Common myeloid progenitor, CD34-positive (primary cell): ENCODE measurements at regions not wholly inside any gene's neighbourhood (a gene's known extent, or its start where the extent isn't known, plus 50 kb on each side); places are given as distances from the start of the nearest gene placed in this dataset.
A peak's percentile ranks its signal among the peaks of the same experiment; 100 is the strongest.

Experiments used
- CTCF ChIA-PET: fragments of 350-600 bp; sonication (Branson Sonifier 250); formaldehyde crosslinking; loops from one replicate; lab custom pipeline; 2021; ENCODE audit warnings: antibody characterized with exemption; lab: Charles Lee
- POLR2A ChIA-PET: fragments of 350-600 bp; sonication (Branson Sonifier 250); formaldehyde crosslinking; loops from one replicate; lab custom pipeline; 2021; ENCODE audit warnings: antibody characterized with exemption; lab: Charles Lee
- DNase-seq, 3 donors: peaks; one replicate each; pipeline versions ENCODE4 v3.0.0 to v3.0.0-alpha.2; 2013
- H3K27ac ChIP-seq, 2 experiments: 1 replicate in 1 of 2; 2 replicates in 1 of 2; pipeline ENCODE4 v1.7.0; 2013; ENCODE audit warnings: inconsistent platforms in 2 of 2, low read length in 2 of 2, mild to moderate bottlenecking in 2 of 2, low read depth in 1 of 2, moderate library complexity in 1 of 2; ENCODE audit not compliant: severe bottlenecking in 2 of 2, insufficient read depth in 1 of 2, poor library complexity in 1 of 2
- H3K27me3 ChIP-seq, 5 experiments: replicated peaks in 2 of 5; 1 replicate in 3 of 5; 2 replicates in 2 of 5; pipeline versions ENCODE4 v1.6.1 to v1.7.0; 2013; ENCODE audit warnings: low read length in 4 of 5, mild to moderate bottlenecking in 2 of 5, moderate library complexity in 2 of 5, inconsistent platforms in 1 of 5; ENCODE audit not compliant: insufficient read depth in 5 of 5, control insufficient read depth in 4 of 5
- H3K36me3 ChIP-seq, 4 experiments: 1 replicate in 2 of 4; 2 replicates in 2 of 4; pipeline versions ENCODE4 v1.6.1 to v1.7.0; 2013; ENCODE audit warnings: low read length in 3 of 4, control low read depth in 1 of 4, mild to moderate bottlenecking in 1 of 4; ENCODE audit not compliant: control insufficient read depth in 4 of 4, insufficient read depth in 4 of 4
- H3K4me1 ChIP-seq, 4 experiments: 1 replicate in 3 of 4; 2 replicates in 1 of 4; pipeline versions ENCODE4 v1.6.1 to v1.7.1; 2013; ENCODE audit warnings: low read length in 3 of 4, mild to moderate bottlenecking in 3 of 4, control low read depth in 1 of 4, inconsistent platforms in 1 of 4, moderate library complexity in 1 of 4; ENCODE audit not compliant: control insufficient read depth in 4 of 4, insufficient read depth in 4 of 4; ENCODE audit errors: control extremely low read depth in 1 of 4
- H3K4me3 ChIP-seq, 7 experiments: 1 replicate in 4 of 7; 2 replicates in 3 of 7; pipeline versions ENCODE4 v1.5.1 to v1.7.0; 2013; ENCODE audit warnings: mild to moderate bottlenecking in 7 of 7, low read length in 6 of 7, moderate library complexity in 6 of 7, inconsistent platforms in 2 of 7, low read depth in 2 of 7, control low read depth in 1 of 7; ENCODE audit not compliant: insufficient read depth in 4 of 7, control insufficient read depth in 1 of 7; ENCODE audit errors: extremely low read depth in 1 of 7
- H3K9me3 ChIP-seq, 5 experiments: 1 replicate in 4 of 5; 2 replicates in 1 of 5; pipeline versions ENCODE4 v1.6.1 to v1.7.1; 2013; ENCODE audit warnings: low read length in 4 of 5, mild to moderate bottlenecking in 2 of 5, inconsistent platforms in 1 of 5, low read depth in 1 of 5, moderate library complexity in 1 of 5; ENCODE audit not compliant: control insufficient read depth in 4 of 5, insufficient read depth in 2 of 5; ENCODE audit errors: control extremely low read depth in 1 of 5
- WGBS: methylation state at CpG from one replicate; pipeline ENCODE4 v1.1.5; 2013; ENCODE audit not compliant: insufficient coverage; 5-methylcytosine and 5-hydroxymethylcytosine counted together

GRCh38 chr13:50527188-50527587, 316.3 kb downstream of the DLEU7 start:
- no peak overlapping the region for H3K27ac ChIP-seq
- WGBS = 54% methylated on average over 8 of the region's 9 CpGs

GRCh38 chr13:50527612-50528509, 315.6 kb downstream of the DLEU7 start:
- Histone ChIP-seq H3K9me3 (no peaks in the 10 kb centered on the region), H3K36me3 (no peaks in the 10 kb centered on the region), H3K4me1 (peaks cover 14 to 30% (median 23%) of the 10 kb centered on the region in 4 experiments), H3K27ac (no peak overlapping the region), H3K4me3 (peak overlapping the region in 2 of 7 experiments; percentile 14 to 42), H3K27me3 (no peaks in the 10 kb centered on the region)
- 29% methylated on average over 6 of the region's 9 CpGs for WGBS
- peak in 2 of 3 donors; percentile 75 to 83 for DNase-seq
- ChIA-PET CTCF (interaction anchor here (1.1 to 1.6 kb wide), 3 partner anchors 12 to 551 kb away, joined by 3 read pairs; no protein-coding TSS in a partner anchor), POLR2A (interaction anchor here (0.6 kb wide), 1 partner anchor 289 kb away, joined by 3 read pairs; no protein-coding TSS in a partner anchor)

More at GRCh38 chr13:50527188-50527587, 316.3 kb downstream of the DLEU7 start:
- CTCF ChIA-PET = interaction anchor here (1.0 to 1.3 kb wide), 2 partner anchors 273 to 385 kb away, joined by 3 read pairs; no protein-coding TSS in a partner anchor
- Histone ChIP-seq H3K36me3 (no peaks in the 10 kb centered on the region), H3K27me3 (no peaks in the 10 kb centered on the region), H3K4me3 (no peak overlapping the region), H3K9me3 (no peaks in the 10 kb centered on the region), H3K4me1 (peaks cover 14 to 30% (median 23%) of the 10 kb centered on the region in 4 experiments)
- POLR2A ChIA-PET = no interaction called here
- peak in 2 of 3 donors; percentile 28 to 43 for DNase-seq

DNA sequence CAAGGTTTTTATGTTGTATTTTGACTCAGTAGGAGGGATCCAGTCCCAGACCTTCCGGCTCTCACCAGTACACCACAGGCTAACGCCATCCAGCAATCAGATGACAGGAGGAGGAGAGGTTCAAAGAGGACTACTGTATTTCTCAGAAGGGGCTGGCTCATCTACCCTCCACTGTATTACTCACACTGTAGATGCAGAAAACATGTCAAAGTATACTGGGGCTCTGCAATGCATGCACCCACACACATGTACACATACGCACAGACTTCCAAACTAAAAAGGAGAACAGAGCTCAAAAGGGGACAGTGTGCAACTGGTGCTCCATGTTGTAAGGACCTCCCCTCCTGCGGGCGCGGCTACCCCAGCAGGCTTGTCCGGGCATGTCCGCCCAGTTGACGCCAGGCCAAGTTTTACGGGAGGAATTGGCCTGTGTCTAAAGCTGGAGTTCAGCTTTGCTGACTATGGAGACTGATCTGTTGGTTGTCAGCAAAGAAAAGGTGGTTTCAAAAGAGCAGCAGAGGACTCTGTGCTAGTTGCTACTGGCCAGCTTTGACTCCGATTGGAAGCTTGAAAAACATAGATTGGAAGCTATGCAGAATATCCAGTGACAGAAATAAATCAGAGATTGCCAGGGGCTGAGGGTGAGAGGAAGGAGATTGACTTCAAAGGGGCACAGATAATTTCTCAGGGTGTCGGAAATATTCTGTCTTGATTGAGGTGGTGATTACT, 314.2 kb downstream of the DLEU7 start:
- peak in 1 of 3 donors; percentile 16 for DNase-seq
- Histone ChIP-seq H3K27me3 (no peaks in the 10 kb centered on the region), H3K9me3 (peaks cover 0 to 2% (median 0%) of the 10 kb centered on the region in 5 experiments), H3K27ac (peak overlapping the region in 1 of 2 experiments; percentile 14), H3K4me1 (peaks cover 14 to 30% (median 23%) of the 10 kb centered on the region in 4 experiments), H3K36me3 (no peaks in the 10 kb centered on the region), H3K4me3 (no peak overlapping the region)
- ChIA-PET CTCF (interaction anchor here (1.0 to 1.6 kb wide), 4 partner anchors 10 to 553 kb away, joined by 3 to 4 read pairs (median 3); no protein-coding TSS in a partner anchor), POLR2A (no interaction called here)
- WGBS = 96% methylated on average over 9 of the region's 12 CpGs

DNA sequence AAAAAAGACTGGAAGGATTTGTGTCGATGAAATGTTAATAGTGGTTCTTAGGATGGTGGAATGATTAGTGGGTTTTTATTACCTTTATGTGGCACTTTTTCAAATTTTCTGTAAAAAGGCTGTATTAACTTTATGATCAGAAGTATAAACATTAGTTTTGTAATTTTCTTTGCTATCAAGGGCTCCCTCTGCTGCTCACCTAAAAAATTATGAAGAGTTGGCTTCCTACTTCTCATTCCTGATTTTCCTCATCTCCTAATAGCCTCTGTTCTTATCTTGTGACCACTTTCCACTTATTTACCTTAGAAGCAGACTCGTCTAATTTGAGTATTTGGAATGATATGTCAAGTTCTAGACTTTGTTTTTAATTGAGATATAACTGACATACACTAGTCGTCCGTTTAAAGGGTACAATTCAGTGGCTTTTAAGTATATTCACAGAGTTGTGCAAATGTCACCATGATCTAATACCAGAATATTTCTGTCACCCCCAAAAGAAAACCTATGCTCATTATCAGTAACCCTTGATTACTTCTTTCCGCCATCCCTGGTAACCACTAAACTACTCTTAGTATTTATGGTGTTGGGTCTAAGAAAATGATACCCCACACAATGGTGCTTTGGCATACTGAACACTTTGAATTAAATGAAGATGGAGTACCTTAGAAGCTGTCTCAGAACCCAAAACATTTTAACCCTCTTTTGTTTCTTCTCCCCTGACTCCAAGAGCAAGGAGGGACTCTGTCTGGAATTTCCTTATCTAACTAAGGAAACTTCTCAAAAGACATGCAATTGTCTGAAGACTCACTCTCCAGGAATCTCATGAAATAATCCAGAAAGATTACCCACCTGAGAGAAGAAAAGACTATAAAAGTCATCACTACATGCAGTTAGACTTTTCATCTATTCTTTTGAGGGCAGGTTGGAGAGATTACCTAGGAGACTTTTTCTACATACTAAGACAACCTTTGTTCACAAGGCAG, 311.3 kb downstream of the DLEU7 start:
- H3K4me3 ChIP-seq = no peak overlapping the region
- peak in 2 of 3 donors; percentile 14 to 28 for DNase-seq
- H3K36me3 ChIP-seq = no peaks in the 10 kb centered on the region
- no peaks in the 10 kb centered on the region for H3K27me3 ChIP-seq
- peaks cover 10 to 23% (median 14%) of the 10 kb centered on the region in 4 experiments for H3K4me1 ChIP-seq
- CTCF ChIA-PET = interaction anchor here (0.8 to 2.7 kb wide), 5 partner anchors 15 to 514 kb away, joined by 3 to 10 read pairs (median 3); no protein-coding TSS in a partner anchor
- POLR2A ChIA-PET = no interaction called here
- H3K27ac ChIP-seq = no peak overlapping the region
- H3K9me3 ChIP-seq = peaks cover 5 to 28% (median 9%) of the 10 kb centered on the region in 5 experiments
- WGBS = 100% methylated on average over 3 of the region's 5 CpGs

DNA sequence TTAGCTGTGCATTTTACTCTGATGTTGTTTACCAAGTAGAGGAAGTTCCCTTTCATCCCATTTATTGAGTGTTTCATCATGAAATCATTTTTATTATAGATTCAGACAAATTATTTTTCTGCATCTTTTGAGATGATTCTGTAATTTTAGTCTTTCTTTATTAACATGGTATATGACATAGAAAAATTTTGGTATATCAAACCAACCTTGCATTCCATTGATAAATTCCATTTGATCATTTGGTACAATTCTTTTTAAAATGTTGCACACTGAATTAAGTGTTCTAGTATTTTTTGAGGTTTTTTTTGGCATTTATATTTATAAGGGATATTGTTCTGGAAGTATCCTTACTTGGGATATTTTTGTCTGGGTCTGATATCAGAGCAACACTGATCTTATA, 308.4 kb downstream of the DLEU7 start:
- peaks cover 5 to 44% (median 15%) of the 10 kb centered on the region in 5 experiments for H3K9me3 ChIP-seq
- peak in 2 of 3 donors; percentile 22 to 30 for DNase-seq
- ChIA-PET POLR2A (no interaction called here), CTCF (interaction anchor here (0.9 kb wide), 1 partner anchor 453 kb away, joined by 4 read pairs; no protein-coding TSS in a partner anchor)
- no peaks in the 10 kb centered on the region for H3K27me3 ChIP-seq
- no peak overlapping the region for H3K4me3 ChIP-seq
- H3K27ac ChIP-seq = no peak overlapping the region
- H3K36me3 ChIP-seq = no peaks in the 10 kb centered on the region
- H3K4me1 ChIP-seq = no peaks in the 10 kb centered on the region

DNA sequence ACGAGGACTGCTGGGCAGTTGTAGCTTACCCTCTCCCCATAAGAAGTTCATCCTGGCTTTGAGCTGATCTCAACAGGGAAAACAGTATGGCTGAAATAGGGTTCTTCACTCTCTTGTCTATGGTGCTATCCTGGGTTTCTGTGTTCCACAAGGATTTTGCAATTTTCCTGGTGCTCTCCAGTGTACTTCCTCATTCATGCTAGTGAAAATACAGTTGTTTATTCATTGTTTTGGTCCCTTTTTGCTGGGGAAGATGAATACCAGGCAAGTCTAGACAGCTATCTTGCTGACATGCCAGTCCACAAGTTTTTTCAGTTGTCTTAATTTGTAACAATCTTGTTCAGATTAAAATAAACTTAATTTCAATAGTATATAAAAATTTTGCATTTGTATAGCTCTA, 306.5 kb downstream of the DLEU7 start:
- POLR2A ChIA-PET = no interaction called here
- H3K27me3 ChIP-seq = no peaks in the 10 kb centered on the region
- CTCF ChIA-PET = interaction anchor here (1.2 kb wide), 1 partner anchor 257 kb away, joined by 4 read pairs; no protein-coding TSS in a partner anchor
- WGBS = 92% methylated on average over 1 of the region's 1 CpG
- H3K27ac ChIP-seq = no peak overlapping the region
- H3K9me3 ChIP-seq = peaks cover 5 to 45% (median 15%) of the 10 kb centered on the region in 5 experiments
- no peak overlapping the region for H3K4me3 ChIP-seq
- no peaks in the 10 kb centered on the region for H3K4me1 ChIP-seq
- no peak for DNase-seq
- H3K36me3 ChIP-seq = no peaks in the 10 kb centered on the region
